ENCODE measurements at regions not wholly inside any gene's neighbourhood (a gene's known extent, or its start where the extent isn't known, plus 50 kb on each side); places are given as distances from the start of the nearest gene placed in this dataset.

- H3K36me3 ChIP-seq = no peaks in the 10 kb centered on the region
- TF ChIP-seq POLR2A (IDR thresholded peaks at IDR 0.05) (no peak), POLR2AphosphoS5 (IDR thresholded peaks at IDR 0.05) (no peak), EP300 (IDR thresholded peaks at IDR 0.05; ENCODE audit: low read depth) (no peak), CTCF (IDR thresholded peaks at IDR 0.05) (no peak)
- DNase-seq = no peak
- no peak overlapping the region for H3K27ac ChIP-seq
- intact Hi-C loops (cut with DNase I; ENCODE audit: low total_unique reads) (no loop called here), in situ Hi-C loops (cut with MboI; ENCODE audit: low pct_ligation_motif_present in 1 of 4, low pct_unique_long_range_greater_than_20kb in 1 of 4, low sequenced_read_pairs in 3 of 4) (no loop called here)
- H3K9me3 ChIP-seq = no peaks in the 10 kb centered on the region
- H3K4me1 ChIP-seq = no peaks in the 10 kb centered on the region
- WGBS, 2 donors (ENCODE audit: low coverage in 1 of 2) = 88% methylated on average over 3 of the region's 3 CpGs; no CpG with 5 or more reads in 1 of the 2 donors
- no peaks in the 10 kb centered on the region for H3K27me3 ChIP-seq
- no peak overlapping the region for H3K4me3 ChIP-seq
These were observed 257.3 kb upstream of the KAZN start for GRCh38 chr1:14341147-14341546.

GRCh38 chr1:14345946-14346550 is 252.4 kb upstream of the KAZN start:
- no peaks in the 10 kb centered on the region for H3K4me1 ChIP-seq
- TF ChIP-seq EP300 (IDR thresholded peaks at IDR 0.05; ENCODE audit: low read depth) (no peak), CTCF (IDR thresholded peaks at IDR 0.05) (no peak), POLR2AphosphoS5 (IDR thresholded peaks at IDR 0.05) (no peak), POLR2A (IDR thresholded peaks at IDR 0.05) (no peak)
- H3K9me3 ChIP-seq = no peaks in the 10 kb centered on the region
- H3K27me3 ChIP-seq = no peaks in the 10 kb centered on the region
- DNase-seq = no peak
- in situ Hi-C loops (cut with MboI; ENCODE audit: low pct_ligation_motif_present in 1 of 4, low pct_unique_long_range_greater_than_20kb in 1 of 4, low sequenced_read_pairs in 3 of 4) (no loop called here), intact Hi-C loops (cut with DNase I; ENCODE audit: low total_unique reads) (no loop called here)
- no peak overlapping the region for H3K4me3 ChIP-seq
- H3K27ac ChIP-seq = no peak overlapping the region
- 63 to 80% methylated on average over 5 to 8 of the region's 8 CpGs for WGBS, 2 donors (ENCODE audit: low coverage in 1 of 2)
- no peaks in the 10 kb centered on the region for H3K36me3 ChIP-seq

DNA sequence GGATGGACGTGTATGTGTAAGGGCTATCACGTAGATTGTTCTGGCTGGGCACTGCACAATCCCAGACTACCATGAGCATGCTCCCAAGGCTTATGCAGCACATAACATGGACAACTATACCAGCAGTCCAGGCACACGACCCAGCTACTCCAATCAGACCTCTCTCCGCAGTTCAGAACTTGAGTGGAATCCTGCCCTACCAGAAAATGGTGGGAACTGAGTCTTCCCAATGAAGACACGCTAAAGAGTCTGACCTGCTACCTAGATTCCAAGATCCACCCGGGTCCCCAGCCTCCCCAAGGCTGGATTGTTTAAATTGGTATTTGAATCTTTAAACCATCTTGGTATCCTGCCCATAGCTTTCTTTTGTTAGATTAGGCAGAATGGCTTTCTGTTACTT is 251.3 kb upstream of the KAZN start:
- H3K27ac ChIP-seq = no peak overlapping the region
- H3K9me3 ChIP-seq = no peaks in the 10 kb centered on the region
- no peaks in the 10 kb centered on the region for H3K4me1 ChIP-seq
- no peak overlapping the region for H3K4me3 ChIP-seq
- TF ChIP-seq POLR2AphosphoS5 (IDR thresholded peaks at IDR 0.05) (no peak), EP300 (IDR thresholded peaks at IDR 0.05; ENCODE audit: low read depth) (no peak), CTCF (IDR thresholded peaks at IDR 0.05) (no peak), POLR2A (IDR thresholded peaks at IDR 0.05) (no peak)
- in situ Hi-C loops (cut with MboI; ENCODE audit: low pct_ligation_motif_present in 1 of 4, low pct_unique_long_range_greater_than_20kb in 1 of 4, low sequenced_read_pairs in 3 of 4) = no loop called here
- WGBS, 2 donors (ENCODE audit: low coverage in 1 of 2) = 76 to 100% methylated on average over 1 to 6 of the region's 6 CpGs
- H3K27me3 ChIP-seq = no peaks in the 10 kb centered on the region
- no peak for DNase-seq
- intact Hi-C loops (cut with DNase I; ENCODE audit: low total_unique reads) = no loop called here
- no peaks in the 10 kb centered on the region for H3K36me3 ChIP-seq

DNA sequence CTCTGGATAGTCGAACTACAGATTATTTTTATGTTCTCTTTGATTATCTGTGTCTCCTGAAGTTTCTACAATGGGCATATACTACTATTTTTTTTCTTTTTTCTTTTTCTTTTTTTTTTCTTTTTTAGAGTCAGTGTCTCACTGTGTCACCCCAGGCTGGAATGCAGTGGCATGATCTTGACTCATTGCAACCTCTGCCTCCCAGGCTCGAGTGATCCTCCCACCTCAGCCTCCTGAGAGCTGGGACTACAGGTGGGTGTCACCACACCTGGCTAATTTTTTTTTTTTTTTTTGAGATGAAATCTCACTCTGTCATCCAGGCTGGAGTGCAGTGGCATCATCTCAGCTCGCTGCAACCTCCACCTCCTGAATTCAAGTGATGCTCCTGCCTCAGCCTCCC is 250.7 kb upstream of the KAZN start:
- no peak for TF ChIP-seq POLR2AphosphoS5 (IDR thresholded peaks at IDR 0.05)
- TF ChIP-seq EP300 (IDR thresholded peaks at IDR 0.05; ENCODE audit: low read depth) = no peak
- TF ChIP-seq POLR2A (IDR thresholded peaks at IDR 0.05) = no peak
- TF ChIP-seq CTCF (IDR thresholded peaks at IDR 0.05) = no peak
- in situ Hi-C loops (cut with MboI; ENCODE audit: low pct_ligation_motif_present in 1 of 4, low pct_unique_long_range_greater_than_20kb in 1 of 4, low sequenced_read_pairs in 3 of 4) = no loop called here
- intact Hi-C loops (cut with DNase I; ENCODE audit: low total_unique reads) = no loop called here
- H3K4me1 ChIP-seq = no peaks in the 10 kb centered on the region
- no peak for DNase-seq
- H3K9me3 ChIP-seq = no peaks in the 10 kb centered on the region
- H3K4me3 ChIP-seq = no peak overlapping the region
- H3K36me3 ChIP-seq = no peaks in the 10 kb centered on the region
- no peaks in the 10 kb centered on the region for H3K27me3 ChIP-seq
- H3K27ac ChIP-seq = no peak overlapping the region
- WGBS, 2 donors (ENCODE audit: low coverage in 1 of 2) = 75 to 78% methylated on average over 2 to 3 of the region's 3 CpGs
